Hepatic stellate cell (primary cell): ENCODE measurements at regions not wholly inside any gene's neighbourhood (a gene's known extent, or its start where the extent isn't known, plus 50 kb on each side); places are given as distances from the start of the nearest gene placed in this dataset.

Experiments used
- DNase-seq: peaks from one replicate; pipeline ENCODE4 v3.0.0; 2011; ENCODE audit warnings: low spot score

DNA sequence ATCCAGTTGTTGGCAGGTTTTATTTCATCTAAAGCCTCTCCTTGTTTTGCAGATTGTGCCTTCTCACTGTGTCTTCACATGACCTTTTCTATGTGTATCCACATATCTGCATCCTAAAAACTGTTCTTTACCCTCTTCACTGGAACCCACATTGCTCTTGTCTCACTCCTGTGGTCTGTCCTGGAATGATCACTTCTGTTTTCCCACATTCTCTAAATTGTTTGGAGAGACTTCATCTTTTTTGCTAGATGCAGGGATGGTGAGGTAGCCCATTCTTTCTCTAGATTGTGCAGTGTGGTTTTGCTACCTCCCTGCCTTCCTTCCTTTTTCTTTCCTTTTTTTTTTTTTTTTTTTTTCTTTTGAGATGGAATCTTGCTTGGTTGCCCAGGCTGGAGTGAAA, 608.6 kb upstream of the MIR17HG start:
- DNase-seq: no peak

- DNase-seq: no peak
Observed at GRCh38 chr13:90740099-90740498, 607.4 kb upstream of the MIR17HG start.

- no peak for DNase-seq
Observed at GRCh38 chr13:90742381-90742780, 605.1 kb upstream of the MIR17HG start.

- no peak for DNase-seq
Observed at GRCh38 chr13:90746230-90746629, 601.3 kb upstream of the MIR17HG start.

- DNase-seq: no peak
Observed at GRCh38 chr13:90750021-90750420, 597.5 kb upstream of the MIR17HG start.

DNA sequence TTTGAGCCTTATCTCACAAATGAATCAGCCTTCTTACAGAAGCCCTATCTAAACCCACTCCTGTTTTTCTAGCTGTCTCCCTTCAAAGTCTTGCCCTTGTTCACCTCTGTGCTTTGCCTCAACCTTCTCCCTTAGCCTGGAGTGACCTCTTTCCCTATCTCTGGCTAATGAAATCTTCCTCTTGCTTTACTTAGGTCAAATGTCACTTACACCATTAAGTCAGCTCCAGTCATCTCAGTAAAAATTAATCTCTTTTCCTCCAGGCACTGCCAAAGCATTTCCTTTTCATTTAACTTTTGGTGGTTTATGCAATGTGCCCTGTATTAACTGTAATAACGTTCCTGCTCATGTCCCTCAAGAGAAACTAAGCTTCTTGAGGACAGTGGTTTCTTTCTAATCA, 596.5 kb upstream of the MIR17HG start:
- DNase-seq: no peak

GRCh38 chr13:90752070-90752469, 595.4 kb upstream of the MIR17HG start:
- no peak for DNase-seq

GRCh38 chr13:90757127-90757680, 590.3 kb upstream of the MIR17HG start:
- DNase-seq: no peak

DNA sequence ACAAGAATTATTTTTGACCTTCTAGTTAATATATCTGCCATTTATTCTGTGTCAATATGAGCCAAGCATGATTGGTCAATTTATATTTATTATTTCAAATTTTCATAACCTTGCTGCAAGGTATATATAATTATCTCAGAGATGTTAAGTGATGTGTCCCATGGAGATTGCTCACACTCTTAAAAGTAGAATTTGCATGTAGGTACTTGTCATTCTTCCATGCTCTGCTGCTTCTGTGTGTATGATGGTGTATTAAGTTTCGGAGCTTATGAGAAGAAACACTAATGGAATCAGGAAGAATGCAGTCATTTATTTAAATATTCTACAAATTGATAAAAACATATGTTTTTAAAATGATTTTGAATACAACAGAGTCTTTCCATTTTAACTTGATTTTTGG, 586.8 kb upstream of the MIR17HG start:
- DNase-seq: no peak

DNA sequence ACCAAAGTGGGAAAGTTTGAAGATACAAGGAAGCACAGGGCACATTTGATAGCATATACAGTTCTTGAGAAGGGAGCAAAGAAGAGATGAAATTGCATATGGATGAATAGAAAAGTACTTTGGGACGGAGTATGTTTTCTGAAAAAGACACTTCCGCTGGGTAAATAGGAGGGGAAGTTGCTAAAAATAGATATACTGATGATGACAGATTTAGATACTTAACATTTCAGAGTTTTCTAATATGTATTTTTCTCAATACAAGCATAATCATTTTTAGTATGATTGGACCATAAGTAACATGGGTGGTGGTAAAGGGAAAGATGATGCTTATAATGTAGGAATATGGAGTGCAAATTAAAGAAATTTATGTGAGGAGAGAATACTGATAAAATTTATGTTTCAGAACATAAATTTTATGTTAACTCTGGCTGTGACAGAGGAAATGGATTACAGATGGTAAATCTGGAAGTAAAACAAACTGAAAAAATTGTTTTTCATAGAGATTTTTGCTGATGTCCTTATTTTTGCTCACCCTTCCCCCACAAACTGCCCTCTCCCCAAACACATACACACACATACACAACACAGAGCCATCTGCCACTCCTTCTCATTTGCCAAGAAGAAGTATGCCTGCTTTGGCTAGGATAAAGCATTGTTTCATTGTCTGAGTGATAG, 583.9 kb upstream of the MIR17HG start:
- no peak for DNase-seq

DNA sequence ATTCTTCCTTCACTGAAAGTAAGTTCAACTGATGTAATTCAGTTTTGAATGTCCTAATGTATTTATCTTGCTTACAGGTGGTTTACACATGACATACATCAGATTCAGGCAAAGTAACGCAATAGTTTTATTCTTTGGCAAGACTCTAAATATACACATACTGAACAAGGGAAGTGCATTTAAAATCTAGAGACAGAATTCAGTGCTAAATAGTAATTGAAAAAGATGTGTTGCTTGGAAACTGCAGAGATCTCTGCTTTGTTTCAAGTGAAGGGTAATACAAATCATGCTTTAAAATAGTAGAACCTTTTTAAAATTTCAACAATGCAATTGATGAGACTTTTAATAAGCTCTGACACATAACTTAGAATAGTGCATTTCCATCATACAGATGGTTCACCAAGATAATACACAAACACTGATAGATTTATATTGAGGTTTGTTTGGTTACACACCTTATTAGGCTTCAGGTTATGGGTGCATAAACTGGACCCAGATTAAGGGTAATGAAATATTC, 581.0 kb upstream of the MIR17HG start:
- DNase-seq: no peak

DNA sequence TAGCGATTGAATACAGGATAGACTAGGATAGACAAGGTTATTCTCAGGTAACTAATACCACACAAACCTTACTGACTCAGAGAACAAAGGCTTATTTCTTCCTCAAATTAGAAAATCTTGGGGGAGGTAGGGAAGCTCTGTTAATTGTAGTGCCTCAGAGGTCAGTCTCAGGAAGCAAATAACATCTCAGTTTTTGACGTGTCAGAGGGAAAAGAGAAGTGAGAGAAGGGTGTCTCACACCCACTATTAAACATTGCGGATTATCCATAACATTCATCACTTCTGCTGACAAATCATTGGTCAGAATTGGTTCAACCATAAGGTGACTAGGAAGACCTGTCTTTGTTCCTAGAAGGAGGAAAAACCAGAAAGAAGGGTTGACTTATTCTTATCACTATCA, 579.4 kb upstream of the MIR17HG start:
- no peak for DNase-seq

- DNase-seq: no peak
Observed at GRCh38 chr13:90769387-90769786, 578.1 kb upstream of the MIR17HG start.

- no peak for DNase-seq
Observed at GRCh38 chr13:90770334-90770733, 577.2 kb upstream of the MIR17HG start.

DNA sequence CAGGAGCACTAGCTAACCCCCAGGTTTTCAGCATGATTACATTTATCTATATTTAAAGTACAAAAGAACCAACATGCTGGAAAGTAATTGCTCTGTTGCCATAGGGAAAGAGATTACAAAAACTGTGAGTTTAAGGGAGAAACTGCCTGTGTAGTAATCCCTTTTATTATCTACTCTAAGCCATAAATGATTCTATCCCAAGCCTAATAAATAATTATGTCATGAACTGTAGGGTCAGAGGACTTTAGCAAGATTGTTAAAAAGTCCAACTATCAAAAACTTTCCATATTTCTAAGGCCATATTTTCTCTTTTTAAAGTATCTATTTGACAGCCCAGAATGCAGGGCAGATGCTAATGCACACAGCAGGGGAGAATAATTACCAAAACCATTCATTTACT, 573.8 kb upstream of the MIR17HG start:
- DNase-seq: no peak

GRCh38 chr13:90776051-90776748, 571.3 kb upstream of the MIR17HG start:
- no peak for DNase-seq

GRCh38 chr13:90783273-90783672, 564.2 kb upstream of the MIR17HG start:
- DNase-seq: no peak

- DNase-seq: no peak
Observed at GRCh38 chr13:90787007-90787406, 560.5 kb upstream of the MIR17HG start.

GRCh38 chr13:90792335-90792734, 555.2 kb upstream of the MIR17HG start:
- no peak for DNase-seq

DNA sequence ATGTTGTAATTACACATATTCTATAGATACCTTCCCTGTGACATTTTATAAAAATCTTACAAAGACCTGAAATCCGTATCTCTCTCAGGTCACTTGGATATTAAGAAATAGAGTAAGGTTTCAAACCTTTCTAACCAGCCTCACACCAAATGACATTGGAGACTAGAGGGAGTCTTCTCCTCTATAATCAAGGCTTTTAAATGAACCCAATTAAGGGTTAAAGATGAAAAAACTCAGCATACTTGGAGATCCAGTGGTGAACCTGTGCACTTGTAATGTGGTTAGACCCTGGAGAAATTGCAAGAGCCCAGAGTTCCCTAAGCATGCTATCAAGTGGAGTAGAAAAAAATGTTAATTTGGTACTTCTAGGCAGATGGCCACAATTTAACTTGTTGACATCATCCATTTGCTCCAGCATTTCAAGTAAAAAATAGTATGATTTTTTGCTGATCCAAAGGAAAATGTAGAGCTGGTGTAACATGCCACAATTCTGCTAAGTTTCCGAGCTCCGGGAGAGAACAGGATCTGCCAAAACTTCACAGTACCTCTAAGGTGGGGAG, 554.1 kb upstream of the MIR17HG start:
- no peak for DNase-seq

DNA sequence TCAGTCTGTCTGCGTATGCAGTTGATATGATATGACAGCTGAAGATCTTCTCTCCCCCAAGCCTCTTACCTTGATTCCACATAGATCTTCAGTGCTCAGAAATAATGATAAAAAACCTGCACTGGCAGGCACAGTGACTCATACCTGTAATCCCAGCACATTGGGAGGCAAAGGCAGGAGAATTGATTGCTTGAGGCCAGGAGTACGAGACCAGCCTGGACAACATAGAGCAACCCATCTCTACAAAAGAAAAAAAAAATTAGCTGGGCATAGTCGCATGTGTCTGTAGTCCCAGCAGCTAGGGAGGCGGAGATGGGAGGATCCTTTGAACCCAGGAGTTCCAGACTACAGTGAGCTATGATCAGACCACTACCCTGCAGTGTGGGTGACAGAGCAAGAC, 551.0 kb upstream of the MIR17HG start:
- no peak for DNase-seq

GRCh38 chr13:90797335-90797734, 550.2 kb upstream of the MIR17HG start:
- no peak for DNase-seq

DNA sequence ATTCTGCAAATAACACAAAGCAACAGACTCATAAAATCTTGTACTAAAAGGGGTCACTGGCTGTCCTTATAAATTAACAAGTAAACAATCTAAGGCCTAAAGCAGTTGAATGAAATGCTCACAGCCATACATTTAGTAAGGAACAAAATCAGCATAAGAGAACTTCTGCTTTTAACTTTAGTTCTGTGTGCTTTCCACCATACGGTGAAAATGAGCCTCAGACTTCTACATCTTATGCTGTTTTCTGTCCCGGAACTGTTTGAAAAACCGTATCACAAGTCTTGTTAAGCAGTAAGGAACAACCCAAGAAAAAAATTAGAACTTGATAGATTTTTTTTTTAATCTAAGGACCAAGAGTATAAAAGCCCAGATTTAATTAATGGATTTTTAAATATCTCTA, 549.1 kb upstream of the MIR17HG start:
- DNase-seq: no peak
